NB4 (cell line): ENCODE measurements at regions not wholly inside any gene's neighbourhood (a gene's known extent, or its start where the extent isn't known, plus 50 kb on each side); places are given as distances from the start of the nearest gene placed in this dataset.

Experiments
- DNase-seq: peaks from one replicate; pipeline ENCODE4 v3.0.0; 2010; ENCODE audit warnings: low read depth
- H3K4me3 ChIP-seq: one replicate; pipeline ENCODE4 v1.5.1; 2011; ENCODE audit warnings: mild to moderate bottlenecking, low read depth, low read length, moderate library complexity
- CTCF ChIP-seq: IDR thresholded peaks from one replicate; pipeline ENCODE4 v1.5.1; 2012; ENCODE audit warnings: low read depth, low read length
- MAX ChIP-seq: IDR thresholded peaks from 2 replicates; pipeline ENCODE4 v1.6.1; 2011; ENCODE audit warnings: low read depth, low read length
- MYC ChIP-seq: IDR thresholded peaks from 2 replicates; pipeline ENCODE4 v1.6.1; 2011; ENCODE audit warnings: low read depth, low read length
- POLR2A ChIP-seq: IDR thresholded peaks from 2 replicates; pipeline ENCODE4 v1.6.1; 2011; ENCODE audit warnings: mild to moderate bottlenecking; ENCODE audit not compliant: insufficient read length; ENCODE audit errors: extremely low read depth

- H3K4me3 ChIP-seq: no peak overlapping the region
- no peak for TF ChIP-seq MYC
- TF ChIP-seq MAX: no peak
- no peak for TF ChIP-seq CTCF
- TF ChIP-seq POLR2A: no peak
- DNase-seq: no peak
Observed at GRCh38 chr11:92276773-92277172, 52.2 kb downstream of the FAT3 start.

- TF ChIP-seq CTCF (no peak), MAX (no peak), MYC (no peak), POLR2A (no peak)
- DNase-seq: no peak
- no peak overlapping the region for H3K4me3 ChIP-seq
Observed at GRCh38 chr11:92277871-92278270, 53.3 kb downstream of the FAT3 start.

GRCh38 chr11:92278791-92279433, 54.3 kb downstream of the FAT3 start:
- no peak for DNase-seq
- H3K4me3 ChIP-seq: no peak overlapping the region
- no peak for TF ChIP-seq POLR2A
- TF ChIP-seq MAX: no peak
- TF ChIP-seq CTCF: no peak
- no peak for TF ChIP-seq MYC

- H3K4me3 ChIP-seq: no peak overlapping the region
- no peak for DNase-seq
- TF ChIP-seq CTCF (no peak), MAX (no peak), MYC (no peak), POLR2A (no peak)
Observed at GRCh38 chr11:92284107-92284506, 59.5 kb downstream of the FAT3 start.

GRCh38 chr11:92284558-92284957, 59.9 kb downstream of the FAT3 start:
- DNase-seq: no peak
- TF ChIP-seq MYC (no peak), MAX (no peak), POLR2A (no peak), CTCF (no peak)
- no peak overlapping the region for H3K4me3 ChIP-seq
